ENCODE measurements at regions not wholly inside any gene's neighbourhood (a gene's known extent, or its start where the extent isn't known, plus 50 kb on each side); places are given as distances from the start of the nearest gene placed in this dataset.

GRCh38 chr12:97984436-97984835 is 521.8 kb downstream of the RMST start:
- TF ChIP-seq, protein P1, sequence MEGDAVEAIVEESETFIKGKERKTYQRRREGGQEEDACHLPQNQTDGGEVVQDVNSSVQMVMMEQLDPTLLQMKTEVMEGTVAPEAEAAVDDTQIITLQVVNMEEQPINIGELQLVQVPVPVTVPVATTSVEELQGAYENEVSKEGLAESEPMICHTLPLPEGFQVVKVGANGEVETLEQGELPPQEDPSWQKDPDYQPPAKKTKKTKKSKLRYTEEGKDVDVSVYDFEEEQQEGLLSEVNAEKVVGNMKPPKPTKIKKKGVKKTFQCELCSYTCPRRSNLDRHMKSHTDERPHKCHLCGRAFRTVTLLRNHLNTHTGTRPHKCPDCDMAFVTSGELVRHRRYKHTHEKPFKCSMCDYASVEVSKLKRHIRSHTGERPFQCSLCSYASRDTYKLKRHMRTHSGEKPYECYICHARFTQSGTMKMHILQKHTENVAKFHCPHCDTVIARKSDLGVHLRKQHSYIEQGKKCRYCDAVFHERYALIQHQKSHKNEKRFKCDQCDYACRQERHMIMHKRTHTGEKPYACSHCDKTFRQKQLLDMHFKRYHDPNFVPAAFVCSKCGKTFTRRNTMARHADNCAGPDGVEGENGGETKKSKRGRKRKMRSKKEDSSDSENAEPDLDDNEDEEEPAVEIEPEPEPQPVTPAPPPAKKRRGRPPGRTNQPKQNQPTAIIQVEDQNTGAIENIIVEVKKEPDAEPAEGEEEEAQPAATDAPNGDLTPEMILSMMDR (IDR thresholded peaks at IDR 0.05; ENCODE audit: insufficient read depth, low read length), result no peak
- TF ChIP-seq, protein P2, sequence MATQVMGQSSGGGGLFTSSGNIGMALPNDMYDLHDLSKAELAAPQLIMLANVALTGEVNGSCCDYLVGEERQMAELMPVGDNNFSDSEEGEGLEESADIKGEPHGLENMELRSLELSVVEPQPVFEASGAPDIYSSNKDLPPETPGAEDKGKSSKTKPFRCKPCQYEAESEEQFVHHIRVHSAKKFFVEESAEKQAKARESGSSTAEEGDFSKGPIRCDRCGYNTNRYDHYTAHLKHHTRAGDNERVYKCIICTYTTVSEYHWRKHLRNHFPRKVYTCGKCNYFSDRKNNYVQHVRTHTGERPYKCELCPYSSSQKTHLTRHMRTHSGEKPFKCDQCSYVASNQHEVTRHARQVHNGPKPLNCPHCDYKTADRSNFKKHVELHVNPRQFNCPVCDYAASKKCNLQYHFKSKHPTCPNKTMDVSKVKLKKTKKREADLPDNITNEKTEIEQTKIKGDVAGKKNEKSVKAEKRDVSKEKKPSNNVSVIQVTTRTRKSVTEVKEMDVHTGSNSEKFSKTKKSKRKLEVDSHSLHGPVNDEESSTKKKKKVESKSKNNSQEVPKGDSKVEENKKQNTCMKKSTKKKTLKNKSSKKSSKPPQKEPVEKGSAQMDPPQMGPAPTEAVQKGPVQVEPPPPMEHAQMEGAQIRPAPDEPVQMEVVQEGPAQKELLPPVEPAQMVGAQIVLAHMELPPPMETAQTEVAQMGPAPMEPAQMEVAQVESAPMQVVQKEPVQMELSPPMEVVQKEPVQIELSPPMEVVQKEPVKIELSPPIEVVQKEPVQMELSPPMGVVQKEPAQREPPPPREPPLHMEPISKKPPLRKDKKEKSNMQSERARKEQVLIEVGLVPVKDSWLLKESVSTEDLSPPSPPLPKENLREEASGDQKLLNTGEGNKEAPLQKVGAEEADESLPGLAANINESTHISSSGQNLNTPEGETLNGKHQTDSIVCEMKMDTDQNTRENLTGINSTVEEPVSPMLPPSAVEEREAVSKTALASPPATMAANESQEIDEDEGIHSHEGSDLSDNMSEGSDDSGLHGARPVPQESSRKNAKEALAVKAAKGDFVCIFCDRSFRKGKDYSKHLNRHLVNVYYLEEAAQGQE (IDR thresholded peaks at IDR 0.05; ENCODE audit: insufficient replicate concordance, low read depth), result no peak
- TF ChIP-seq POLR2AphosphoS5 (IDR thresholded peaks at IDR 0.05; ENCODE audit: low read depth) (no peak), GABPA (IDR thresholded peaks at IDR 0.05; ENCODE audit: low read depth) (no peak), SPI1 (IDR thresholded peaks at IDR 0.05; ENCODE audit: borderline replicate concordance, low read depth) (no peak)

All from HL-60 (cell line).